Mesothelial cell of epicardium (in vitro differentiated cells): ENCODE measurements at regions not wholly inside any gene's neighbourhood (a gene's known extent, or its start where the extent isn't known, plus 50 kb on each side); places are given as distances from the start of the nearest gene placed in this dataset.

ENCODE experiments used
- DNase-seq, 2 experiments: peaks; one replicate each; pipeline ENCODE4 v3.0.0; 2021; ENCODE audit warnings: low spot score in 2 of 2; ENCODE audit not compliant: unreplicated experiment in 2 of 2
- H3K27ac Mint-ChIP-seq: 2 replicates; pipeline ENCODE4 v1.8.0; 2021; ENCODE audit warnings: mixed read lengths
- H3K27me3 Mint-ChIP-seq: 2 replicates; pipeline ENCODE4 v1.8.0; 2021; ENCODE audit warnings: low read depth, mixed read lengths
- H3K36me3 Mint-ChIP-seq: 2 replicates; pipeline ENCODE4 v1.8.0; 2021; ENCODE audit warnings: mixed read lengths
- H3K4me1 Mint-ChIP-seq: 2 replicates; pipeline ENCODE4 v1.8.0; 2021; ENCODE audit warnings: mixed read lengths
- H3K4me3 Mint-ChIP-seq: 2 replicates; pipeline ENCODE4 v1.8.0; 2021; ENCODE audit warnings: mild to moderate bottlenecking, moderate library complexity, mixed read lengths
- H3K9me3 Mint-ChIP-seq: 2 replicates; pipeline ENCODE4 v1.8.0; 2021; ENCODE audit warnings: mixed read lengths
- CTCF ChIP-seq: fragments of 200-600 bp; sonication (generic); IDR thresholded peaks from one replicate; pipeline ENCODE4 v1.5.0; 2021; ENCODE audit warnings: antibody characterized with exemption; ENCODE audit not compliant: unreplicated experiment

GRCh38 chr10:2223548-2224320 is 486.4 kb upstream of the ADARB2 start:
- Mint-ChIP-seq H3K4me1 (peaks cover 3% of the 10 kb centered on the region), H3K27me3 (peaks cover 1% of the 10 kb centered on the region), H3K4me3 (no peak overlapping the region), H3K9me3 (no peaks in the 10 kb centered on the region), H3K27ac (no peak overlapping the region), H3K36me3 (no peaks in the 10 kb centered on the region)
- no peak for DNase-seq
- no peak for TF ChIP-seq CTCF

- Mint-ChIP-seq H3K9me3 (no peaks in the 10 kb centered on the region), H3K27ac (no peak overlapping the region), H3K36me3 (no peaks in the 10 kb centered on the region), H3K4me3 (no peak overlapping the region), H3K4me1 (peaks cover 3% of the 10 kb centered on the region), H3K27me3 (peaks cover 1% of the 10 kb centered on the region)
- DNase-seq: no peak
- no peak for TF ChIP-seq CTCF
These were observed 485.3 kb upstream of the ADARB2 start for GRCh38 chr10:2222631-2223030.

GRCh38 chr10:2214805-2215204 is 477.5 kb upstream of the ADARB2 start:
- peak in 1 of 2 experiments; percentile 70 for DNase-seq
- no peaks in the 10 kb centered on the region for H3K36me3 Mint-ChIP-seq
- no peaks in the 10 kb centered on the region for H3K9me3 Mint-ChIP-seq
- peaks cover 17% of the 10 kb centered on the region for H3K27me3 Mint-ChIP-seq
- peaks cover 60% of the 10 kb centered on the region for H3K4me1 Mint-ChIP-seq
- H3K4me3 Mint-ChIP-seq: peak overlapping the region; percentile 48
- TF ChIP-seq CTCF: no peak
- peak overlapping the region; percentile 93 for H3K27ac Mint-ChIP-seq

GRCh38 chr10:2214092-2214491 is 476.8 kb upstream of the ADARB2 start:
- H3K4me3 Mint-ChIP-seq: no peak overlapping the region
- no peaks in the 10 kb centered on the region for H3K36me3 Mint-ChIP-seq
- H3K27ac Mint-ChIP-seq: peak overlapping the region; percentile 15
- peaks cover 17% of the 10 kb centered on the region for H3K27me3 Mint-ChIP-seq
- no peaks in the 10 kb centered on the region for H3K9me3 Mint-ChIP-seq
- DNase-seq: no peak
- H3K4me1 Mint-ChIP-seq: peaks cover 67% of the 10 kb centered on the region
- no peak for TF ChIP-seq CTCF

GRCh38 chr10:2212244-2212834 is 475.0 kb upstream of the ADARB2 start:
- no peak overlapping the region for H3K4me3 Mint-ChIP-seq
- no peaks in the 10 kb centered on the region for H3K9me3 Mint-ChIP-seq
- peaks cover 17% of the 10 kb centered on the region for H3K27me3 Mint-ChIP-seq
- no peak for TF ChIP-seq CTCF
- no peaks in the 10 kb centered on the region for H3K36me3 Mint-ChIP-seq
- DNase-seq: no peak
- H3K27ac Mint-ChIP-seq: no peak overlapping the region
- H3K4me1 Mint-ChIP-seq: peaks cover 69% of the 10 kb centered on the region
